H1 (cell line): ENCODE measurements at regions not wholly inside any gene's neighbourhood (a gene's known extent, or its start where the extent isn't known, plus 50 kb on each side); places are given as distances from the start of the nearest gene placed in this dataset.

Source experiments
- BRCA1 ChIP-seq: IDR thresholded peaks from 2 replicates; pipeline ENCODE4 v1.6.1; 2012; ENCODE audit warnings: low read depth, low read length, improper control_type of control experiment
- CREB1 ChIP-seq: IDR thresholded peaks from 2 replicates; pipeline ENCODE4 v1.6.1; 2012; ENCODE audit warnings: inconsistent platforms
- EGR1 ChIP-seq: IDR thresholded peaks from 2 replicates; pipeline ENCODE4 v1.6.1; 2011; ENCODE audit warnings: low read depth, low read length, borderline replicate concordance
- EP300 ChIP-seq, 2 experiments: IDR thresholded peaks; 1 replicate in 1 of 2; 2 replicates in 1 of 2; pipeline ENCODE4 v1.6.1; 2011 to 2012; ENCODE audit warnings: low read depth in 2 of 2, low read length in 2 of 2, mild to moderate bottlenecking in 2 of 2, borderline replicate concordance in 1 of 2, inconsistent platforms in 1 of 2, moderate library complexity in 1 of 2
- GTF2F1 ChIP-seq: IDR thresholded peaks from 2 replicates; pipeline ENCODE4 v1.6.1; 2012; ENCODE audit warnings: low read depth, low read length, improper control_type of control experiment, borderline replicate concordance
- POLR2A ChIP-seq, 2 experiments: IDR thresholded peaks; 1 replicate in 1 of 2; 2 replicates in 1 of 2; pipeline ENCODE4 v1.6.1; 2011; ENCODE audit warnings: low read depth in 2 of 2, low read length in 2 of 2, mild to moderate bottlenecking in 2 of 2; ENCODE audit errors: control extremely low read depth in 1 of 2
- RFX5 ChIP-seq: IDR thresholded peaks from 2 replicates; pipeline ENCODE4 v1.6.1; 2011; ENCODE audit warnings: low read depth, low read length, improper control_type of control experiment, borderline replicate concordance
- YY1 ChIP-seq: IDR thresholded peaks from 2 replicates; pipeline ENCODE4 v1.6.1; 2011; ENCODE audit warnings: low read depth, mild to moderate bottlenecking, low read length
- TF ChIP-seq, protein P1 (sequence below), 3 experiments: IDR thresholded peaks; 1 replicate in 2 of 3; 2 replicates in 1 of 3; pipeline versions ENCODE4 v1.5.1 to v1.6.1; 2011; ENCODE audit warnings: low read length in 3 of 3, mild to moderate bottlenecking in 3 of 3, inconsistent platforms in 2 of 3, low read depth in 1 of 3, moderate library complexity in 1 of 3; ENCODE audit not compliant: insufficient read depth in 1 of 3; ENCODE audit errors: control extremely low read depth in 1 of 3
- TF ChIP-seq, protein P2 (sequence below): IDR thresholded peaks from 2 replicates; pipeline ENCODE4 v1.6.1; 2012; ENCODE audit warnings: low read length, inconsistent platforms

DNA sequence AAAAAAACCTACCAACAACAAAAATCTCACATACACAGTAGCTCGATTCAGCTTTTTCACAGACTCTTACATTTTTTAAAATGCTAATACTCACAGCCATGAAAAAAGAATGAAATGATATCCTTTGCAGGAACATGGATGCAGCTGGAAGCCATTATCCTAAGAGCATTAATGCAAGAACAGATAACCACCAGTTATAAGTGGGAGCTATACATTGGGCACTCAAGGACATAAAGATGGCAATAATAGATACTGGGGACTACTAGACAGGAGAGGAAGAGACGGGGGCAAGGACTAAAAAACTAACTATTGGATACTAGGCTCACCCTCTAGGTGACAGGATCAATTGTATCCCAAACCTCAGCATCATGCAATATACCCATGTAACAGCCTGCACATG is 90.3 kb upstream of the CCNH start:
- TF ChIP-seq, protein P1, sequence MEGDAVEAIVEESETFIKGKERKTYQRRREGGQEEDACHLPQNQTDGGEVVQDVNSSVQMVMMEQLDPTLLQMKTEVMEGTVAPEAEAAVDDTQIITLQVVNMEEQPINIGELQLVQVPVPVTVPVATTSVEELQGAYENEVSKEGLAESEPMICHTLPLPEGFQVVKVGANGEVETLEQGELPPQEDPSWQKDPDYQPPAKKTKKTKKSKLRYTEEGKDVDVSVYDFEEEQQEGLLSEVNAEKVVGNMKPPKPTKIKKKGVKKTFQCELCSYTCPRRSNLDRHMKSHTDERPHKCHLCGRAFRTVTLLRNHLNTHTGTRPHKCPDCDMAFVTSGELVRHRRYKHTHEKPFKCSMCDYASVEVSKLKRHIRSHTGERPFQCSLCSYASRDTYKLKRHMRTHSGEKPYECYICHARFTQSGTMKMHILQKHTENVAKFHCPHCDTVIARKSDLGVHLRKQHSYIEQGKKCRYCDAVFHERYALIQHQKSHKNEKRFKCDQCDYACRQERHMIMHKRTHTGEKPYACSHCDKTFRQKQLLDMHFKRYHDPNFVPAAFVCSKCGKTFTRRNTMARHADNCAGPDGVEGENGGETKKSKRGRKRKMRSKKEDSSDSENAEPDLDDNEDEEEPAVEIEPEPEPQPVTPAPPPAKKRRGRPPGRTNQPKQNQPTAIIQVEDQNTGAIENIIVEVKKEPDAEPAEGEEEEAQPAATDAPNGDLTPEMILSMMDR (IDR thresholded peaks at IDR 0.05; ENCODE audit: control extremely low read depth in 1 of 3, insufficient read depth in 1 of 3, low read depth in 1 of 3, low read length in 3 of 3): no peak
- TF ChIP-seq, protein P2, sequence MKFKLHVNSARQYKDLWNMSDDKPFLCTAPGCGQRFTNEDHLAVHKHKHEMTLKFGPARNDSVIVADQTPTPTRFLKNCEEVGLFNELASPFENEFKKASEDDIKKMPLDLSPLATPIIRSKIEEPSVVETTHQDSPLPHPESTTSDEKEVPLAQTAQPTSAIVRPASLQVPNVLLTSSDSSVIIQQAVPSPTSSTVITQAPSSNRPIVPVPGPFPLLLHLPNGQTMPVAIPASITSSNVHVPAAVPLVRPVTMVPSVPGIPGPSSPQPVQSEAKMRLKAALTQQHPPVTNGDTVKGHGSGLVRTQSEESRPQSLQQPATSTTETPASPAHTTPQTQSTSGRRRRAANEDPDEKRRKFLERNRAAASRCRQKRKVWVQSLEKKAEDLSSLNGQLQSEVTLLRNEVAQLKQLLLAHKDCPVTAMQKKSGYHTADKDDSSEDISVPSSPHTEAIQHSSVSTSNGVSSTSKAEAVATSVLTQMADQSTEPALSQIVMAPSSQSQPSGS: no peak
- no peak for TF ChIP-seq RFX5
- no peak for TF ChIP-seq EP300 (IDR thresholded peaks at IDR 0.05; ENCODE audit: borderline replicate concordance in 1 of 2, low read depth in 2 of 2, low read length in 2 of 2)
- TF ChIP-seq POLR2A (IDR thresholded peaks at IDR 0.05; ENCODE audit: control extremely low read depth in 1 of 2, low read depth in 2 of 2, low read length in 2 of 2): no peak
- no peak for TF ChIP-seq EGR1
- no peak for TF ChIP-seq BRCA1
- TF ChIP-seq GTF2F1: no peak
- TF ChIP-seq CREB1: no peak
- TF ChIP-seq YY1: no peak
